Upper lobe of left lung (tissue), 6 donors: ENCODE measurements at regions not wholly inside any gene's neighbourhood (a gene's known extent, or its start where the extent isn't known, plus 50 kb on each side); places are given as distances from the start of the nearest gene placed in this dataset.

ENCODE experiments used
- ATAC-seq, 2 donors: fragments of 200-7000 bp; cut with Tn5 transposase; one replicate each; pipeline ENCODE4 v1.9.1; 2022; ENCODE audit warnings: mild to moderate bottlenecking in 2 of 2, moderate library complexity in 2 of 2; ENCODE audit not compliant: low FRiP score in 2 of 2
- DNase-seq, 2 donors: peaks; one replicate each; pipeline ENCODE4 v3.0.0-alpha.2; 2019 to 2020
- H3K27ac ChIP-seq, 4 donors: fragments of 200-600 bp; sonication (generic); one replicate each; pipeline ENCODE4 v1.5.1; 2016 to 2019
- H3K27me3 ChIP-seq, 4 donors: fragments of 200-600 bp; sonication (generic); one replicate each; pipeline ENCODE4 v1.5.1; 2017 to 2019
- H3K36me3 ChIP-seq, 4 donors: fragments of 200-600 bp; sonication (generic); one replicate each; pipeline ENCODE4 v1.5.1; 2016 to 2019
- H3K4me1 ChIP-seq, 4 donors: fragments of 200-600 bp; sonication (generic); one replicate each; pipeline ENCODE4 v1.5.1; 2018 to 2019
- H3K4me3 ChIP-seq, 4 donors: fragments of 200-600 bp; sonication (generic); one replicate each; pipeline ENCODE4 v1.5.1; 2017 to 2019; ENCODE audit warnings: mild to moderate bottlenecking in 2 of 4, moderate library complexity in 1 of 4
- H3K9me3 ChIP-seq, 4 donors: fragments of 200-600 bp; sonication (generic); one replicate each; pipeline ENCODE4 v1.5.1; 2018 to 2019
- EP300 ChIP-seq, 4 donors: sonication (generic); formaldehyde crosslinking; IDR thresholded peaks; one replicate each; pipeline ENCODE4 v1.5.1; 2017; ENCODE audit warnings: antibody characterized with exemption in 4 of 4, control low read depth in 2 of 4
- POLR2A ChIP-seq, 4 donors: fragments of 450-650 bp; IDR thresholded peaks; one replicate each; pipeline ENCODE4 v1.5.1; 2016 to 2017; ENCODE audit warnings: antibody characterized with exemption in 4 of 4, mild to moderate bottlenecking in 2 of 4
- POLR2AphosphoS5 ChIP-seq, 2 donors: sonication (generic); formaldehyde crosslinking; IDR thresholded peaks; one replicate each; pipeline ENCODE4 v1.5.1; 2017; ENCODE audit warnings: antibody characterized with exemption in 2 of 2
- WGBS, 2 donors: methylation state at CpG; one replicate each; pipeline ENCODE4 v1.1.5; 2017 to 2018; 5-methylcytosine and 5-hydroxymethylcytosine counted together
- TF ChIP-seq, protein P1 (sequence below), 6 experiments: fragments of 450-650 bp in 4 of 6; fragments of 200-600 bp in 2 of 6; sonication (generic) in 2 of 6; IDR thresholded peaks; one replicate each; pipeline ENCODE4 v1.5.1; 2016 to 2019; ENCODE audit warnings: antibody characterized with exemption in 6 of 6
- donor health status: DM: no; HTN: no; CAD: no; lungs with moderate emphysema.
- donor health status: DM: no; HTN: yes; CAD: no; lungs with severe emphysema.

DNA sequence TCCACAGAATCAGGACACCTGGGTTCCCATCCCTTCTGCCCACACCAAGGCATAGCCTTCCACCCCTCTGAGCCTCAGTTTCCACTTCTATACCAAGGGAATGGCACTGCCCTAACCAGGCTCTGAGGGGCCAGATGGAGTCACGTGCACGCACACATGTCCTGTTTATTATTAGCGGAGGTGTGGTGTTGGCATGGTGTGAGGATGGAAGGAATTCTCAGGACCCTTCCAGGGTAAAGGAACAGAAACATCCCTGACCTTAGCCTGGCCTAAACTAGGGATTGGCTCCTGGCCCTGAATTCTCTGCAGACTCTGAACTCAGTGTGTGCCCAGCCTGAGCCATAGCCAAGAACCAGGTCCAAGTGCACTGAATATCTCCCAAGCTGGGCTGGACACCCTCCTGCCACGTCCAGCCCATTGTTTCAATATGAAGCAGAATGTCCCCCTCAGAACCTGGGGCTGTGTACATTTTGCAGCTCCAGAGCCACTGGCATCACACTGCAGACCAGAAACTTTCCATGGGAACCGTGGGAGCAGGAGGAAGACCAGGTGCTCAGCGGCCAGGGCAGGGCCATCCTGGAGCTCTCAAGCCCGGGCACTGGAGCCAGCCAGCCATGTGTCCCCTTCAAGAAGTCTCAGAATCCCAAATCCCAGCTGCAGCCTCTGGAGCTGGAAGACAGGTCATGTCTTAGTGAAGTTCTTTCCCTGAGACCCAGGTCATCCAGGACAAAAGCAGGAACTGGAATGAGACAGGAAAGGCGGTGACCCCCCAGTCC, 208.4 kb downstream of the ANKRD60 start:
- WGBS, 2 donors: 75 to 76% methylated on average over 8 of the region's 8 CpGs
- no peak for DNase-seq
- Histone ChIP-seq H3K27me3 (no peaks in the 10 kb centered on the region), H3K9me3 (no peaks in the 10 kb centered on the region), H3K4me1 (peaks cover 0 to 6% (median 0%) of the 10 kb centered on the region in 4 donors), H3K27ac (no peak overlapping the region), H3K36me3 (no peaks in the 10 kb centered on the region), H3K4me3 (no peak overlapping the region)
- TF ChIP-seq EP300 (IDR thresholded peaks at IDR 0.05) (no peak), POLR2A (IDR thresholded peaks at IDR 0.05) (no peak), POLR2AphosphoS5 (IDR thresholded peaks at IDR 0.05) (no peak)
- TF ChIP-seq, protein P1, sequence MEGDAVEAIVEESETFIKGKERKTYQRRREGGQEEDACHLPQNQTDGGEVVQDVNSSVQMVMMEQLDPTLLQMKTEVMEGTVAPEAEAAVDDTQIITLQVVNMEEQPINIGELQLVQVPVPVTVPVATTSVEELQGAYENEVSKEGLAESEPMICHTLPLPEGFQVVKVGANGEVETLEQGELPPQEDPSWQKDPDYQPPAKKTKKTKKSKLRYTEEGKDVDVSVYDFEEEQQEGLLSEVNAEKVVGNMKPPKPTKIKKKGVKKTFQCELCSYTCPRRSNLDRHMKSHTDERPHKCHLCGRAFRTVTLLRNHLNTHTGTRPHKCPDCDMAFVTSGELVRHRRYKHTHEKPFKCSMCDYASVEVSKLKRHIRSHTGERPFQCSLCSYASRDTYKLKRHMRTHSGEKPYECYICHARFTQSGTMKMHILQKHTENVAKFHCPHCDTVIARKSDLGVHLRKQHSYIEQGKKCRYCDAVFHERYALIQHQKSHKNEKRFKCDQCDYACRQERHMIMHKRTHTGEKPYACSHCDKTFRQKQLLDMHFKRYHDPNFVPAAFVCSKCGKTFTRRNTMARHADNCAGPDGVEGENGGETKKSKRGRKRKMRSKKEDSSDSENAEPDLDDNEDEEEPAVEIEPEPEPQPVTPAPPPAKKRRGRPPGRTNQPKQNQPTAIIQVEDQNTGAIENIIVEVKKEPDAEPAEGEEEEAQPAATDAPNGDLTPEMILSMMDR (IDR thresholded peaks at IDR 0.05): no peak
- no peak for ATAC-seq

DNA sequence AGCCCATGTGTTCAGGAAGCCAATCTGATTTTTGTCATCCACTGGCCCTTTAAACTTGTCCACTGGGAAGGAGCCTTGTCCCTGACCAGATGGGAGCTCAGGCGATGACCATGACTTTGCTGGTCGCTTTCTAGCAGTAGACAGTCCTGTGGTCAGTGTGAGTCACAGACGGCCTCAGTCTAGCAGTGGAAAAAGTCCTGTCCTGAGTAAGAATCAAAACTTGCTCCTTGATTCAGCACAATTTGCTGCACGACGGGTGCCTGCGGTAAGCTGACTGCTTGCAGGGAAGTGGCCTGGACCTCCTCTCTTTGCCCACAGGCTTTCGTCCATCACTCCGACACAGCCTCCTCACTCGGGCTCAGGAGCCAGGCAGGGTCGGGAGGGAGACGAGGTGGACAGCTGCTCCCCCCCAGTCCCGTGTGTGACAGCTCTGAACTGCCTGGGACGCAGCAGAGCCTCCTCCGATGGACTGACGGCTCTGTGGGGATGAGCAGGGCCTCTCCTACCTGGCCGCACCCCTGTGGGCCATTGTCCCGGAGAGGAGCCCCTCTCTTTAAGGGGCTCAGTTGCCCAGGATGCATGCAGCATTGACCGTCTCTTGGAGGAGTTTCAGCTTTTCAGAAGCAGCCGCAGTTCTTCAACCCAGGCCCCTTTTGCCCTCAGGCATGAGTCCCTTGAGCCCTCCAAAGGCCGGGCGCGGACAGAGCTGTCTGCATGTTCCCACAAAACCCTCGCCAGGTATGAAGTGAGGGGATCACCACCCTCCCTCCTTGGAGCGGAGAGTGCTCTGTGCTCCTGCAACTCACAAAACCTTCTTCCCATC, 209.2 kb downstream of the ANKRD60 start:
- DNase-seq (no peak), ATAC-seq (no peak)
- Histone ChIP-seq H3K4me3 (no peak overlapping the region), H3K9me3 (no peaks in the 10 kb centered on the region), H3K36me3 (no peaks in the 10 kb centered on the region), H3K27ac (no peak overlapping the region), H3K4me1 (peaks cover 0 to 6% (median 0%) of the 10 kb centered on the region in 4 donors), H3K27me3 (no peaks in the 10 kb centered on the region)
- WGBS, 2 donors: 88 to 96% methylated on average over 8 to 24 of the region's 24 CpGs
- TF ChIP-seq POLR2AphosphoS5 (IDR thresholded peaks at IDR 0.05): no peak
- no peak for TF ChIP-seq POLR2A (IDR thresholded peaks at IDR 0.05)
- TF ChIP-seq, protein P1 (IDR thresholded peaks at IDR 0.05): no peak
- TF ChIP-seq EP300 (IDR thresholded peaks at IDR 0.05): no peak

DNA sequence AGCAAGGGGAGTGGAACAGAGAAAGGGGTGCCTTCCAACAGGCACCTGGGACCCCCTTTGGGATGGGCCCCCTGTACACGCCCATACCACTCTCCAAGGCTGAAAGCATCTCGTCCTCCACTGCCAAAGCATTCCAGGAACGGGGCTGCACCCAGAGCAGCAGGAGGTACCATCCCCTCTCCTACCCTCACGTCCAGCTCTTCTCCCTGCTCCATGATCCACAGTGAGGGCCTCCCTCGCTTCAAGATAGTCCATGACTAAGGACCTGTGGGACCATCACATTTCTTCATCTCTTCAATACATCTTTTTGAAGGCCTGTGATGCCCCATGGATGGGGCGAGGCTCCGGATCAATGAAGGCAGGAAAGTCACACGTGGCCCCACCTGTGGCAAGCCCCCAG, 209.9 kb downstream of the ANKRD60 start:
- Histone ChIP-seq H3K27me3 (no peaks in the 10 kb centered on the region), H3K4me3 (no peak overlapping the region), H3K4me1 (peaks cover 0 to 6% (median 0%) of the 10 kb centered on the region in 4 donors), H3K9me3 (no peaks in the 10 kb centered on the region), H3K27ac (no peak overlapping the region), H3K36me3 (no peaks in the 10 kb centered on the region)
- 80 to 91% methylated on average over 7 to 8 of the region's 8 CpGs for WGBS, 2 donors
- no peak for DNase-seq
- ATAC-seq: no peak
- TF ChIP-seq, protein P1 (IDR thresholded peaks at IDR 0.05): no peak
- TF ChIP-seq EP300 (IDR thresholded peaks at IDR 0.05): no peak
- no peak for TF ChIP-seq POLR2AphosphoS5 (IDR thresholded peaks at IDR 0.05)

DNA sequence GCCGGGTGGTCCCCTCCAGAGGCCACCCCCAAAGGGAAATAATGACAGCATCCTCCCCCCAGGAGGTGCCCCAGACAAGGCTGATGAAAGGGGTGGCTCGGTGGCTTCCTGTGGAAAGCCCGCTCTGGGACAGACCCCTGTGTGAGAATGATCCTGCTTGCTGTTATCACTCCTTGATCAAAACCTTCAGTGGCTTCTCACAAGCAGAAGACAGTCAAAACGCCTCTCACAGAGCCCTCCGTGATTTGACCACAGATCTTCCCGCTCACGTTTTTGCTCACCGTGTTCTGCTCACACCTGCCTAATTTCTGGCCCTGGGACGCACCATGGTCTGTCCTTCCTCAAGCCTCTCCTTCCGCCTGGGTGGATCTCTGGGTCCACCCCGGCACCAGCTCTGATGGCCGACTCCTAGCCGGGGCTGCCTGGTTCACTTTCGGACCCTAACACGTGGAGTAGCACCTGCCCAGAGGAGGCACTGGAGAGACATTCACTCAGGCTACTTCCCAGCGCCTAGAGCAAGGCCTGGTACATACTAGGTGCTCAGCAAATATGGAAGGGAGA, 210.4 kb downstream of the ANKRD60 start:
- Histone ChIP-seq H3K4me1 (peaks cover 0 to 6% (median 0%) of the 10 kb centered on the region in 4 donors), H3K36me3 (no peaks in the 10 kb centered on the region), H3K9me3 (no peaks in the 10 kb centered on the region), H3K27me3 (no peaks in the 10 kb centered on the region), H3K27ac (no peak overlapping the region), H3K4me3 (no peak overlapping the region)
- no peak for ATAC-seq
- 81 to 92% methylated on average over 13 to 15 of the region's 16 CpGs for WGBS, 2 donors
- TF ChIP-seq POLR2AphosphoS5 (IDR thresholded peaks at IDR 0.05) (no peak), POLR2A (IDR thresholded peaks at IDR 0.05) (no peak), EP300 (IDR thresholded peaks at IDR 0.05) (no peak)
- TF ChIP-seq, protein P1 (IDR thresholded peaks at IDR 0.05): no peak
- DNase-seq: no peak
